Endothelial cell of umbilical vein (primary cell): ENCODE measurements at regions not wholly inside any gene's neighbourhood (a gene's known extent, or its start where the extent isn't known, plus 50 kb on each side); places are given as distances from the start of the nearest gene placed in this dataset.

Source experiments
- BruUV-seq: library from RNA; stranded (reverse); fragments of 400-500 nt; replicated peaks from 2 replicates; lab custom pipeline; 2021; lab: Mats Ljungman, UMichigan
- CTCF ChIA-PET: fragments of 300-600, 350-600 bp; sonication (Branson Sonifier 250); formaldehyde crosslinking; loops from one replicate; lab custom pipeline; 2021; ENCODE audit warnings: antibody characterized with exemption, inconsistent platforms; lab: Charles Lee
- POLR2A ChIA-PET: fragments of 300-600, 350-600 bp; sonication (Branson Sonifier 250); formaldehyde crosslinking; loops from one replicate; lab custom pipeline; 2021; ENCODE audit warnings: antibody characterized with exemption, inconsistent platforms; lab: Charles Lee
- DNase-seq: peaks from one replicate; pipeline ENCODE4 v3.0.0-alpha.2; 2011; ENCODE audit warnings: low read depth, low spot score
- FAIRE-seq: peaks from 2 replicates; lab custom pipeline; 2011; peaks lifted over from hg19 to GRCh38; lab: Jason Lieb, UNC
- H2AFZ ChIP-seq: 2 replicates; pipeline ENCODE4 v1.6.0; 2012; ENCODE audit warnings: low read depth, low read length, control low read depth, inconsistent platforms
- H3K27ac ChIP-seq: 2 replicates; pipeline ENCODE4 v1.5.1; 2011; ENCODE audit warnings: low read depth, mild to moderate bottlenecking, control low read depth, low read length, moderate library complexity; ENCODE audit not compliant: insufficient read depth
- H3K27me3 ChIP-seq, 2 experiments: 2 replicates each; pipeline versions ENCODE4 v1.6.0 to v1.6.1; 2011; ENCODE audit warnings: low read length in 2 of 2, mixed read lengths in 1 of 2; ENCODE audit not compliant: control insufficient read depth in 2 of 2, insufficient read depth in 2 of 2
- H3K36me3 ChIP-seq, 2 experiments: 2 replicates in 1 of 2; 3 replicates in 1 of 2; pipeline ENCODE4 v1.5.1; 2011; ENCODE audit warnings: low read length in 2 of 2, mild to moderate bottlenecking in 1 of 2, moderate library complexity in 1 of 2; ENCODE audit not compliant: control insufficient read depth in 2 of 2, insufficient read depth in 2 of 2; ENCODE audit errors: extremely low read depth in 1 of 2
- H3K4me1 ChIP-seq: 3 replicates; pipeline ENCODE4 v1.5.1; 2011; ENCODE audit warnings: mild to moderate bottlenecking, low read length; ENCODE audit not compliant: control insufficient read depth, insufficient read depth; ENCODE audit errors: extremely low read depth
- H3K4me2 ChIP-seq: 2 replicates; pipeline ENCODE4 v1.6.1; 2011; ENCODE audit warnings: low read length, control low read depth, mixed read lengths; ENCODE audit not compliant: insufficient read depth
- H3K4me3 ChIP-seq, 3 experiments: fragments of 200-600 bp in 1 of 3; sonication (generic), shearing (Covaris generic) in 1 of 3; replicated peaks in 1 of 3; 2 replicates each; pipeline ENCODE4 v1.5.1; 2011 to 2016; ENCODE audit warnings: control low read depth in 3 of 3, low read length in 3 of 3, mild to moderate bottlenecking in 2 of 3, inconsistent platforms in 1 of 3, low read depth in 1 of 3, moderate library complexity in 1 of 3; ENCODE audit not compliant: insufficient read depth in 1 of 3
- H3K79me2 ChIP-seq: 2 replicates; pipeline ENCODE4 v1.6.0; 2012; ENCODE audit warnings: low read length, inconsistent platforms; ENCODE audit not compliant: control insufficient read depth, insufficient read depth
- H3K9ac ChIP-seq: replicated peaks from 2 replicates; pipeline ENCODE3; 2011; ENCODE audit warnings: low read length, control low read depth; ENCODE audit not compliant: insufficient read depth; ENCODE audit errors: extremely low read depth
- H3K9me1 ChIP-seq: replicated peaks from 3 replicates; pipeline ENCODE4 v1.6.0; 2011; ENCODE audit warnings: mild to moderate bottlenecking, low read length; ENCODE audit not compliant: control insufficient read depth, insufficient read depth; ENCODE audit errors: extremely low read depth
- H3K9me3 ChIP-seq: replicated peaks from 2 replicates; pipeline ENCODE4 v1.5.1; 2012; ENCODE audit warnings: low read length, inconsistent platforms; ENCODE audit not compliant: control insufficient read depth, insufficient read depth
- H4K20me1 ChIP-seq: replicated peaks from 2 replicates; pipeline ENCODE3; 2011; ENCODE audit warnings: mild to moderate bottlenecking, low read length; ENCODE audit not compliant: control insufficient read depth, insufficient read depth; ENCODE audit errors: extremely low read depth
- CTCF ChIP-seq, 2 donors: IDR thresholded peaks; 1 replicate in 1 of 2; 2 replicates in 1 of 2; pipeline ENCODE4 v1.5.1; 2011; ENCODE audit warnings: low read length in 2 of 2, mild to moderate bottlenecking in 2 of 2, moderate library complexity in 2 of 2, control low read depth in 1 of 2, inconsistent platforms in 1 of 2, low read depth in 1 of 2; ENCODE audit not compliant: insufficient read depth in 1 of 2; ENCODE audit errors: extremely low read depth in 1 of 2
- EZH2 ChIP-seq: IDR thresholded peaks from 2 replicates; pipeline ENCODE4 v1.6.1; 2012; ENCODE audit warnings: borderline replicate concordance, low read depth, mild to moderate bottlenecking, moderate library complexity, low read length, inconsistent platforms; ENCODE audit not compliant: severe bottlenecking
- MAX ChIP-seq: IDR thresholded peaks from 2 replicates; pipeline ENCODE4 v1.6.1; 2011; ENCODE audit not compliant: insufficient read depth, insufficient read length
- MYC ChIP-seq: IDR thresholded peaks from one replicate; pipeline ENCODE4 v1.6.1; 2011; ENCODE audit warnings: mild to moderate bottlenecking, low read depth, low read length
- POLR2A ChIP-seq: IDR thresholded peaks from 2 replicates; pipeline ENCODE4 v1.6.1; 2012; ENCODE audit warnings: low read depth, mild to moderate bottlenecking, control low read depth, low read length
- POLR2AphosphoS5 ChIP-seq: IDR thresholded peaks from 2 replicates; pipeline ENCODE4 v1.6.1; 2012; ENCODE audit warnings: low read depth, mild to moderate bottlenecking, control low read depth, low read length, moderate library complexity; ENCODE audit not compliant: insufficient read depth
- dilution Hi-C: fragments of 300-500 bp; cut with MboI; formaldehyde crosslinking; loops from one replicate; pipeline ENCODE4 v1.15.0; 2019; ENCODE audit warnings: low sequenced_read_pairs; ENCODE audit not compliant: extremely low pct_ligation_motif_present
- intact Hi-C: fragments of 100-400 bp; cut with micrococcal nuclease; formaldehyde crosslinking; loops from one replicate; pipeline ENCODE4 v1.10.0; 2022

- DNase-seq = no peak
- CTCF ChIA-PET = interaction anchor here (0.8 kb wide), 1 partner anchor 9 kb away, joined by 3 read pairs; no protein-coding TSS in a partner anchor
- intact Hi-C loops = no loop called here
These were observed 79.0 kb downstream of the ANKEF1 start for GRCh38 chr20:10113746-10114145.

More at GRCh38 chr20:10113746-10114145, 79.0 kb downstream of the ANKEF1 start:
- no peaks in the 10 kb centered on the region for H3K4me1 ChIP-seq
- BruUV-seq = no TSS peak
- H3K27me3 ChIP-seq = no peaks in the 10 kb centered on the region
- H3K36me3 ChIP-seq = no peaks in the 10 kb centered on the region
- FAIRE-seq = no peak
- no peak overlapping the region for H3K4me3 ChIP-seq
- no peak overlapping the region for H3K4me2 ChIP-seq
- H3K9ac ChIP-seq = no peak overlapping the region
- H3K27ac ChIP-seq = no peak overlapping the region
- dilution Hi-C loops = no loop called here
- TF ChIP-seq MAX (no peak), MYC (no peak), POLR2A (no peak), EZH2 (no peak), POLR2AphosphoS5 (no peak), CTCF (IDR thresholded peaks at IDR 0.05; ENCODE audit: extremely low read depth in 1 of 2, insufficient read depth in 1 of 2, low read depth in 1 of 2, low read length in 2 of 2) (no peak)
- H3K9me3 ChIP-seq = no peaks in the 10 kb centered on the region
- H3K9me1 ChIP-seq = no peaks in the 10 kb centered on the region
- no peaks in the 10 kb centered on the region for H4K20me1 ChIP-seq
- no peak overlapping the region for H2AFZ ChIP-seq
- POLR2A ChIA-PET = interaction anchor here (0.6 kb wide), 1 partner anchor 268 kb away, joined by 13 read pairs; no protein-coding TSS in a partner anchor
- no peaks in the 10 kb centered on the region for H3K79me2 ChIP-seq
